HG03060 (cell line): ENCODE measurements at regions not wholly inside any gene's neighbourhood (a gene's known extent, or its start where the extent isn't known, plus 50 kb on each side); places are given as distances from the start of the nearest gene placed in this dataset.
A peak's percentile ranks its signal among the peaks of the same experiment; 100 is the strongest.

Experiments
- ATAC-seq: cut with Tn5 transposase; IDR thresholded peaks from one replicate; pipeline ENCODE4 v1.9.1; 2021; ENCODE audit warnings: low read depth, moderate number of reproducible peaks; ENCODE audit not compliant: unreplicated experiment

- no peak for ATAC-seq
Observed at GRCh38 chr5:110021251-110021650, 331.5 kb downstream of the MAN2A1 start.

GRCh38 chr5:110025160-110025559, 335.4 kb downstream of the MAN2A1 start:
- no peak for ATAC-seq

GRCh38 chr5:110027527-110028322, 338.0 kb downstream of the MAN2A1 start:
- ATAC-seq: no peak

- ATAC-seq: no peak
Observed at GRCh38 chr5:110031402-110032140, 341.8 kb downstream of the MAN2A1 start.

GRCh38 chr5:110032376-110032775, 342.6 kb downstream of the MAN2A1 start:
- ATAC-seq: no peak

- ATAC-seq: no peak
Observed at GRCh38 chr5:110034056-110034600, 344.4 kb downstream of the MAN2A1 start.

- no peak for ATAC-seq
Observed at GRCh38 chr5:110038297-110038997, 348.7 kb downstream of the MAN2A1 start.

GRCh38 chr5:110040178-110040577, 350.5 kb downstream of the MAN2A1 start:
- no peak for ATAC-seq

- ATAC-seq: no peak
Observed at GRCh38 chr5:110043025-110043424, 353.3 kb downstream of the MAN2A1 start.

GRCh38 chr5:110045158-110045557, 355.4 kb downstream of the MAN2A1 start:
- ATAC-seq: no peak

- ATAC-seq: no peak
Observed at GRCh38 chr5:110048491-110048890, 358.8 kb downstream of the MAN2A1 start.

GRCh38 chr5:110049816-110050215, 360.1 kb downstream of the MAN2A1 start:
- ATAC-seq: no peak

GRCh38 chr5:110050640-110051345, 361.1 kb downstream of the MAN2A1 start:
- ATAC-seq: no peak

- no peak for ATAC-seq
Observed at GRCh38 chr5:110053205-110053604, 363.5 kb downstream of the MAN2A1 start.

GRCh38 chr5:110053824-110054223, 364.1 kb downstream of the MAN2A1 start:
- ATAC-seq: no peak

- ATAC-seq: peak; percentile 88
Observed at GRCh38 chr5:110054240-110054639, 364.5 kb downstream of the MAN2A1 start.

GRCh38 chr5:110055302-110055701, 365.6 kb downstream of the MAN2A1 start:
- no peak for ATAC-seq

GRCh38 chr5:110056580-110057114, 366.9 kb downstream of the MAN2A1 start:
- ATAC-seq: no peak

GRCh38 chr5:110058175-110058574, 368.4 kb downstream of the MAN2A1 start:
- ATAC-seq: no peak

GRCh38 chr5:110062246-110062645, 372.5 kb downstream of the MAN2A1 start:
- no peak for ATAC-seq
